Activated T-helper 9 cell treated with anti-CD3 and anti-CD28 coated beads, Interleukin-2, amount 50 U/mL, for 16 hours (primary cell): ENCODE measurements at regions not wholly inside any gene's neighbourhood (a gene's known extent, or its start where the extent isn't known, plus 50 kb on each side); places are given as distances from the start of the nearest gene placed in this dataset.

ENCODE experiments used
- DNase-seq: peaks from one replicate; pipeline ENCODE4 v3.0.0-alpha.2; 2020; ENCODE audit warnings: low read depth

- no peak for DNase-seq
Measured at GRCh38 chr16:85544668-85545067, 68.5 kb upstream of the GSE1 start.

DNA sequence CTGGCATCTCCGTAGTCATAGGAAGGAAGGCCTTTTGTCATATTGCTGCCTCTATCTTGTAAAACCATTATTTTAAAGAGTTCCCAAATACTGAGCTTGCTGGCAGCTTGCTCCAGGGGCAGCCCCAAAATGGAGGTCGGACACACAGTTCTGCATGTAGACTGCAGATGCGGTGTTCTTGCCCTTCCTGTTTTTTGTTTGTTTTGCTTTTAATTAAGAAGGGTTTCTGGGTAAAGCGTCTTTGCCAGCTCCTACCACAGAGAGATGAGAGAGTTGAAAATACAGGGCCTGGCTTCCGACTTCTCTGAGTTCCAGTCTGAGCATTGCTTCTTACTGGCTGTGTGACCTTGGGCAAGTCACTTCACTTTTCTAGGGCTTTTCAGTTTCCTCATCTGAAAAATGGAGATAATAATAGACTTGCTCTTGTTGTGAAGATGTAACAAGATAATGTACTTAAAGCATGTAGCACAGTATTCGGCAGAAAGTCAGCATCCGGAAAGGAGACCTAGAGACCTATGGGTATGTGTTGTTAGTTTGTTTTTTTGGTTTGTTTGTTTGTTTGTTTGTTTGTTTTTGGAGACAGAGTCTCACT is 67.8 kb upstream of the GSE1 start:
- DNase-seq, result no peak

GRCh38 chr16:85546585-85547447 is 66.3 kb upstream of the GSE1 start:
- DNase-seq, result no peak

DNA sequence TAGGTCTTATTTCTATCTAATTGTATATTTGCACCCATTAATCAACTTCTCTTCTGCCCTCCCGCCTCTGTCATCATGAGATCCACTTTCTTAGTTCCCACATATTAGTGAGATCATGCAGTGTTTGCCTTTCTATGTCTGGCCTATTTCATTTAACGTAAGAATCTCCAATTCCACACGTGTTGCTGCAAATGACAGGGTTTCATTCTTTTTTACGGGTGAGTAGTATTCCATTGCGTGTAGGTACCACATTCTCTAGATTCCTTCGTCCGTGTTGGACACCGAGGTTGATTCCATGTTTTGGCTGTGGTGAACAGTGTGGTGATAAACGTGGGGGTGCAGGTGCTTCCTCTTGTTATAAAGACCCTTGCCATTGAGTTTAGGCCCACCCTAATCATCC is 64.7 kb upstream of the GSE1 start:
- no peak for DNase-seq

- DNase-seq, result no peak
Measured at GRCh38 chr16:85549766-85550421, 63.2 kb upstream of the GSE1 start.

DNA sequence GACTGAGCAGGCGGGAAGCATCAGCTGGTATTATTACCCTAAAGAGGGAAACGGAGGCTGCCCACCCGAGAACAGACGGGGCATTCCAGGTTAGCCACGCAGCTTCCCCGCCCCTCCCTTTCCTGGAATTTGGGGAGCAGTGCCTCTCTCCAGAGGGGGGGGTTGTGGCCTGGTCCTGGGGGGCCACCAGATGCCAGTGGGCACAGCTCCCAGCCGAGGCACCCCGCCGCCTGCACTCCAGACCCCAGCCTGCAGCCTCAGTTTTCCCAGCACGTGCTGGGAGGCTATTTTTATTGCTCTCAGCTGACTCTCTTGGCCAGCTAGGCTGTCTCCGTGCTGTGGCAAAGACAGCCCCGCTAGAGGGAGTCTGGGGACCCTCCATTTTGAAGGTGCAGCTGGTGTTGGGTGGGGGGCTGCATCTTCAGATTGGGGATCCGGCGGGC is 62.7 kb upstream of the GSE1 start:
- no peak for DNase-seq

DNA sequence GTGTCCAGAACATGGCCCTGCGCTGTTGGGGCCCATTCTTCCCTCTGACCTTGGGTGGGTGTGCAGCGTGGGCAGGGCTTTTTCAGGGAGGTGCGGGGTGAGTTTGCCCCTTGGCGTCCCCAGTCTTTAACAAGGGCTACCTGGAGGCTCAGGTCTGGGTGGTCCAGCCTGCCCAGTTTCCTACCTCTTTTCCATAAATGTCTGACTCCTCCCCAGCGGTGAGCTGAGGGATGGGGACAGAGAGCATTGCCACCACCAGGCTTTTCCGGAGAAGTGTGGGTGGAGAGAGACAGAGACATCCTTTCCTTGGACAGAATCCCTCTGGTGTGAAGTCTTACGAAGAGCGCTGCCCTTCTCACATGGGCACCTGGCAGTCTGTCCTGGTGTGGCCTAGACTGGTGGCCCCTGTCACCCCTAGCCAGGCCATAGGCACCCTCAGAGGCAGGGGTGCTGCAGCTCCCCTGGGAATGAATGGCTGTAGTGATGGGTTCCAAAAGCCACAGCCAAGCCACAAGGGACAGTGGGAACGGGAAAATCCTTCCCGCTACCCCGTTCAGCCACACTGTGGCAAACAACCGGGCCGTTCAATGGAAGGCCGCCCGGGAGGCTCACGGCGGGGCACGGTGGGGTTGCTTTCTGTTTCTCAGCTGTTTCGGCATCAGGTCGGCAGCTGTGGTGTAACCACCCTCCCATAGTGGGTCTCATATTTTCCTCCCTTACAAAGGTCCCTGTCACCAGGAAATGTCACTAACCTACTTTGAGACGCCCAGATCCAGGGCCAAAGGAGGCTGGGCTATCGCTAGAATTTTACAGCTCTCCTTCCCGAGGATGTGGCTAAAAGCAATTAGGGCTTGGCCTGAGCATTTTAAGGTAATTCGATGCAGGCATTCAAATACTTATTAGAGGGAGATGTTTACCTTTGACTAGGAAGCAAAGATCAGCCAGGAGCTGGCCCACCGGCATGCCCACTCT is 61.9 kb upstream of the GSE1 start:
- no peak for DNase-seq

- DNase-seq, result no peak
Measured at GRCh38 chr16:85552980-85553435, 60.1 kb upstream of the GSE1 start.

DNA sequence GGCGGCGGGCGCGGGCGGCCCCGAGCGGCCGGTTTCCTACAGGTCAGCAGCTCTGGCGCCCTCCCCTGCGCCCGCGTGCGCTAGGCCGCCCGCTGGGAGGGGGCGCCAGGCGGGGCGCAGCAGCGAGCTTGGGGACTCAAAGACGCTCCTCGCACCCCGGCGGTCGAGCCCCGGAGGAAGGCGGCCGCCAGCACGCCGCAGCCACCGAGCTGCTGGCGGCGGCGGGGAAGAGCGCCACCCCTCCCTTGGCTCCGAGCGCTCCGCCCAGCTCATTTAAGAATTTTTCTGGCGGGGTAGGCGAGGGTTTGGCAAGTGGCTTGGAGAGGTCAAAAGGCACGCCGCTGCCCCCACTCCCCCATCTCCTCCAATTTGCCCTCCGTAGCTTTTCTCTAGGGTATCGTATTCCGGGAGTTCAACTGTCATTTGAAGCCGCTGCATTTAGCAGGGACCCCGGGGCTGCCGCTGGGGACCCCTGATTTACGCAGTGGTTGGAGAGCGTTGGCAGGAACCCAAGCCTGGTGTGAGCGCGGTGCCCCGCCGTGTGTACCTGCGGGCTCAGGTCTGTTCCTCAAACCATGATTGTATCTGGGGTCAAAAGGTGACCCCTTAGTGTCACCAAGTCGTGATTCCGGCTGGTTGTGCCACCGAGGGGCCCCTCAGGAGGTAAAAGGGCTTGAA is 59.5 kb upstream of the GSE1 start:
- no peak for DNase-seq

- DNase-seq, result peak; percentile 61
Measured at GRCh38 chr16:85554114-85554888, 58.8 kb upstream of the GSE1 start.

GRCh38 chr16:85554889-85555718 is 58.0 kb upstream of the GSE1 start:
- DNase-seq, result peak; percentile 53

DNA sequence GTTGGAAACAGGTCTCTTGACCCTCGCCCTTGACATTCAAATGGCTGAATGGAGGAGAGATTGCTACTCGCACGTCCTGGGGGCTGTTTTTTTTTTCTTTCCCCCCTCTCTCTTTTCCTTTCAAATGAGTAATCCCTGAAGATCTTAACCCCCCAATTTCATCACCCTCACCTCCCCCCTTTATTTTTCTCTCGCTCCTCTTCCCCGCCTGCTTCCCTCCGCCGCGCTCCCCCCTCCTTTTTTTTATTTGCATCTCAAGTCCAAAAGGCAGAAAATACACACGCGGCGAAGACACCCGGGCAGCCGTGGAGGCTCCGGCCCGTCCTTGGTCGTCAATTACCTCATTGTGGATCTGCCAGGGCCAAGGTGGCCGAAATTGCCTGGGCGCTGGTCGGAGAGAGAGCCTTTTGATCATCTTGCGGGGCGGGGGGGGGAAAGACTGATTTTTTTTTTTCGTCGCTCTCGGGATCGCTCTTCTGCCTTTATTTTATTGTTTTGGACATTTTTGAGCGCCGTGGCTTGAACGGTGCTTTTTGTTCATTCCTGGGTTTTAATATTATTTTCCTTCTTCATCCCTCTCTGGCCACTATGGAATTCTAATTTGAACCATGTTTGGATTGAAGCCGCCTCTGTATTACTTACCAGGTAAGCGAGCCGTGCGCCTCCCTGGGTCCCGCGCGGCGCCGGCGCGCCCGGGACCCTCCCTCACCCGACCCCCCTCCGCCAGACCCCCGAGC is 57.2 kb upstream of the GSE1 start:
- no peak for DNase-seq

- peak; percentile 41 for DNase-seq
Measured at GRCh38 chr16:85556456-85557082, 56.6 kb upstream of the GSE1 start.

DNA sequence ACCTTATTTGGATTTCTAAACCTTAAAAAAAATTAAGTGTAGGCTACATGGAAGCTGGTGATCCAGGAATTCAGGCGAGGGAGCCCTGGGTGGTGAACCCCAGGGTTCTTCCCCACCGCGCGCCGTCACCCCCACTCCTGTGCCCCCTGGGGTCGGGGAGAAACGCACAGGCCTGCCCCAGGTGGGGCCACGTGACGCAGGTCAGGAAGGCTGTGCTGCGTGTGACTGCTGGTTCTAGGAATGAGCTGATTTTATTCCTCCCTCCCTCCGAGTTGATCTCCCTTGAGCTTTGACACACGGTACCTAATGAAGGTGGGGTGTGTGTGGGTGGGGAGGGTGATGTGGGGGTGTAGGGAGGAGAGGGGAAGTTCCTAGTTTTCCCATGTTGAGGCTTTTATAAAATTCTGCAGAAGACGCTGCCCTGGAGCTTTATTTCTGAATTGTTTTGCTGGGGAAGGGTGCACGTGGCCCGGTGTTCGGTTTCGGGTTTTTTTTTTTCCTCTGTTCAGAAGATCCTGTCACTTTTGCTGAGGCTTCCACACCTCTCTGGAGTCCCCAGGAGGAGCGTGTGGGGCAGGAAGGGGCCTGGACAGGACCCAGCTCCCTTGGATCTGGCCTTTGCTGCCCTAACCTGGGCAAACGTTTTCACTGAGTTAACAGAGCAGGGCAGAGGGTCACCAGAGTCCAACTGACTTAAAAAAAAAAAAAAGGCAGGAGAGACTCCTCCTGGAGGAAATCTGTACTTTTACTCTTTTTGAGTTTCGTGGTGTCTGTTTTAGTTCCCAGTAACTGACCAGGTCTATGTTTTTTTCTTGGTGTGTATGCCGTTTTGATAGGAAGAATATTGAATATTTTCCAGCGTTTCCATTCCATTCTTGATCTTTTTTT is 55.8 kb upstream of the GSE1 start:
- DNase-seq, result no peak

GRCh38 chr16:85557971-85558657 is 55.0 kb upstream of the GSE1 start:
- DNase-seq, result no peak

GRCh38 chr16:85560932-85561247 is 52.2 kb upstream of the GSE1 start:
- DNase-seq, result no peak
